Fibroblast of the aortic adventitia (primary cell): ENCODE measurements at regions not wholly inside any gene's neighbourhood (a gene's known extent, or its start where the extent isn't known, plus 50 kb on each side); places are given as distances from the start of the nearest gene placed in this dataset.
A peak's percentile ranks its signal among the peaks of the same experiment; 100 is the strongest.
"Not testable (repeated sequence)": the region's sequence is repeated elsewhere in the genome, so short reads cannot be mapped to it uniquely, and the experiment has no call there.

Source experiments
- DNase-seq: peaks from one replicate; pipeline ENCODE4 v3.0.0-alpha.2; 2010; ENCODE audit warnings: low read depth
- H3K4me3 ChIP-seq: 2 replicates; pipeline ENCODE4 v1.5.1; 2011; ENCODE audit warnings: low read depth, mild to moderate bottlenecking, control low read depth, low read length, moderate library complexity
- CTCF ChIP-seq: IDR thresholded peaks from 2 replicates; pipeline ENCODE4 v1.5.1; 2011; ENCODE audit warnings: mild to moderate bottlenecking, low read length, control low read depth, inconsistent platforms; ENCODE audit not compliant: insufficient read depth

GRCh38 chr18:70411876-70412435 is 123.1 kb downstream of the SOCS6 start:
- peak; percentile 49 for TF ChIP-seq CTCF
- H3K4me3 ChIP-seq = no peak overlapping the region
- peak; percentile 55 for DNase-seq

- H3K4me3 ChIP-seq = no peak overlapping the region
- TF ChIP-seq CTCF = no peak
- no peak for DNase-seq
Observed at GRCh38 chr18:70411307-70411706, 122.5 kb downstream of the SOCS6 start.

GRCh38 chr18:70405052-70405451 is 116.2 kb downstream of the SOCS6 start:
- DNase-seq = no peak
- H3K4me3 ChIP-seq = no peak overlapping the region
- no peak for TF ChIP-seq CTCF

- TF ChIP-seq CTCF = no peak
- H3K4me3 ChIP-seq = no peak overlapping the region
- no peak for DNase-seq
Observed at GRCh38 chr18:70400476-70400875, 111.6 kb downstream of the SOCS6 start.

GRCh38 chr18:70398076-70398475 is 109.2 kb downstream of the SOCS6 start:
- TF ChIP-seq CTCF = no peak
- DNase-seq = no peak
- H3K4me3 ChIP-seq = no peak overlapping the region

GRCh38 chr18:70397259-70397925 is 108.5 kb downstream of the SOCS6 start:
- no peak for DNase-seq
- TF ChIP-seq CTCF = no peak
- no peak overlapping the region for H3K4me3 ChIP-seq

- DNase-seq, H3K4me3 ChIP-seq: not testable (repeated sequence)
Observed at GRCh38 chr18:70395771-70396170, 106.9 kb downstream of the SOCS6 start.
